ENCODE measurements at regions not wholly inside any gene's neighbourhood (a gene's known extent, or its start where the extent isn't known, plus 50 kb on each side); places are given as distances from the start of the nearest gene placed in this dataset.

GRCh38 chr2:41949091-41949882 is 98.5 kb upstream of the PKDCC start:
- no peak for DNase-seq (ENCODE audit: low read depth in 3 of 3)

- no peak for DNase-seq (ENCODE audit: low read depth in 3 of 3)
These were observed 97.7 kb upstream of the PKDCC start for GRCh38 chr2:41949883-41950665.

- no peak for DNase-seq (ENCODE audit: low read depth in 3 of 3)
These were observed 97.2 kb upstream of the PKDCC start for GRCh38 chr2:41950666-41950960.

GRCh38 chr2:41954304-41955291 is 93.2 kb upstream of the PKDCC start:
- DNase-seq (ENCODE audit: low read depth in 3 of 3): no peak

- no peak for DNase-seq (ENCODE audit: low read depth in 3 of 3)
These were observed 92.3 kb upstream of the PKDCC start for GRCh38 chr2:41955316-41956043.

- DNase-seq (ENCODE audit: low read depth in 3 of 3): no peak
These were observed 90.4 kb upstream of the PKDCC start for GRCh38 chr2:41957431-41957830.

- no peak for DNase-seq (ENCODE audit: low read depth in 3 of 3)
These were observed 89.6 kb upstream of the PKDCC start for GRCh38 chr2:41958251-41958650.

- DNase-seq (ENCODE audit: low read depth in 3 of 3): no peak
These were observed 89.0 kb upstream of the PKDCC start for GRCh38 chr2:41958775-41959174.

- no peak for DNase-seq (ENCODE audit: low read depth in 3 of 3)
These were observed 88.1 kb upstream of the PKDCC start for GRCh38 chr2:41959760-41960159.

GRCh38 chr2:41962922-41963622 is 84.7 kb upstream of the PKDCC start:
- no peak for DNase-seq (ENCODE audit: low read depth in 3 of 3)

- no peak for DNase-seq (ENCODE audit: low read depth in 3 of 3)
These were observed 83.9 kb upstream of the PKDCC start for GRCh38 chr2:41963661-41964525.

GRCh38 chr2:41965173-41965908 is 82.5 kb upstream of the PKDCC start:
- no peak for DNase-seq (ENCODE audit: low read depth in 3 of 3)

- no peak for DNase-seq (ENCODE audit: low read depth in 3 of 3)
These were observed 81.9 kb upstream of the PKDCC start for GRCh38 chr2:41965909-41966295.

GRCh38 chr2:41966431-41966893 is 81.4 kb upstream of the PKDCC start:
- no peak for DNase-seq (ENCODE audit: low read depth in 3 of 3)

- DNase-seq (ENCODE audit: low read depth in 3 of 3): no peak
These were observed 80.9 kb upstream of the PKDCC start for GRCh38 chr2:41966920-41967319.

- DNase-seq (ENCODE audit: low read depth in 3 of 3): no peak
These were observed 80.2 kb upstream of the PKDCC start for GRCh38 chr2:41967476-41968181.

- DNase-seq (ENCODE audit: low read depth in 3 of 3): no peak
These were observed 79.6 kb upstream of the PKDCC start for GRCh38 chr2:41968182-41968578.

- DNase-seq (ENCODE audit: low read depth in 3 of 3): no peak
These were observed 76.7 kb upstream of the PKDCC start for GRCh38 chr2:41970988-41971660.

Measured in stimulated activated CD4-positive, alpha-beta T cell treated with anti-CD3 and anti-CD28 coated beads, TNF-alpha, amount 100 ng/mL, for 24 hours (primary cell).